HepG2 (cell line): ENCODE measurements at regions not wholly inside any gene's neighbourhood (a gene's known extent, or its start where the extent isn't known, plus 50 kb on each side); places are given as distances from the start of the nearest gene placed in this dataset.

Source experiments
- ATAC-seq: fragments of 200-7000 bp; cut with Tn5 transposase; 3 replicates; pipeline ENCODE4 v1.9.1; 2020; ENCODE audit warnings: mild to moderate bottlenecking, moderate library complexity
- BruUV-seq: library from RNA; stranded (reverse); fragments of 400-500 nt; replicated peaks from 2 replicates; lab custom pipeline; 2021; lab: Mats Ljungman, UMichigan
- CTCF ChIA-PET: fragments of 300-600 bp; formaldehyde crosslinking; extraction: SDS; loops from one replicate; lab custom pipeline; 2021; ENCODE audit warnings: low total read pairs, inconsistent platforms, low intra/inter-chr PET ratio; lab: Yijun Ruan, JAX
- POLR2A ChIA-PET: fragments of 350-600 bp; sonication (Branson Sonifier 250); formaldehyde crosslinking; loops from one replicate; lab custom pipeline; 2020; ENCODE audit warnings: antibody characterized with exemption, inconsistent platforms; lab: Yijun Ruan, JAX
- DNase-seq: peaks from one replicate; pipeline ENCODE4 v3.0.0-alpha.2; 2015; ENCODE audit warnings: low spot score
- FAIRE-seq: peaks from 3 replicates; lab custom pipeline; 2011; peaks lifted over from hg19 to GRCh38; lab: Jason Lieb, UNC
- H2AFZ ChIP-seq: one replicate; pipeline ENCODE4 v1.6.1; 2011; ENCODE audit warnings: low read length, inconsistent platforms
- H3K27ac ChIP-seq: fragments of 300-600 bp; 3 replicates; pipeline ENCODE4 v1.8.0; 2011; ENCODE audit warnings: mixed run types, mild to moderate bottlenecking, mixed read lengths, low read length, inconsistent platforms; ENCODE audit not compliant: insufficient read depth; ENCODE audit errors: extremely low read length
- H3K27me3 ChIP-seq, 2 experiments: fragments of 200-600 bp in 1 of 2; 2 replicates in 1 of 2; 3 replicates in 1 of 2; pipeline versions ENCODE4 v1.6.0 to v1.8.0; 2011; ENCODE audit warnings: low read length in 2 of 2, mild to moderate bottlenecking in 2 of 2, moderate library complexity in 2 of 2, inconsistent platforms in 1 of 2; ENCODE audit not compliant: insufficient read depth in 2 of 2, control insufficient read depth in 1 of 2
- H3K36me3 ChIP-seq, 2 experiments: fragments of 200-600 bp in 1 of 2; replicated peaks in 1 of 2; 2 replicates in 1 of 2; 3 replicates in 1 of 2; pipeline versions ENCODE4 v1.5.1 to v1.8.0; 2011; ENCODE audit warnings: low read length in 2 of 2, inconsistent platforms in 1 of 2; ENCODE audit not compliant: insufficient read depth in 2 of 2, control insufficient read depth in 1 of 2
- H3K4me1 ChIP-seq: 2 replicates; pipeline ENCODE4 v1.5.1; 2012; ENCODE audit warnings: low read length, inconsistent platforms; ENCODE audit not compliant: insufficient read depth
- H3K4me2 ChIP-seq: 2 replicates; pipeline ENCODE4 v1.6.0; 2011; ENCODE audit warnings: low read depth, low read length, inconsistent platforms
- H3K4me3 ChIP-seq, 3 experiments: fragments of 200-600 bp in 1 of 3; sonication (generic), shearing (Covaris generic) in 1 of 3; replicated peaks in 1 of 3; 2 replicates each; pipeline ENCODE4 v1.5.1; 2011 to 2016; ENCODE audit warnings: low read length in 3 of 3, inconsistent platforms in 2 of 3, low read depth in 2 of 3, mild to moderate bottlenecking in 2 of 3, control low read depth in 1 of 3, mixed read lengths in 1 of 3; ENCODE audit not compliant: insufficient read depth in 1 of 3
- H3K79me2 ChIP-seq: one replicate; pipeline ENCODE4 v1.6.1; 2011; ENCODE audit warnings: low read length, inconsistent platforms; ENCODE audit not compliant: insufficient read depth
- H3K9ac ChIP-seq: 2 replicates; pipeline ENCODE4 v1.6.0; 2011; ENCODE audit warnings: mild to moderate bottlenecking, low read depth, low read length, inconsistent platforms; ENCODE audit not compliant: insufficient read depth
- H3K9me3 ChIP-seq: 2 replicates; pipeline ENCODE4 v1.5.1; 2012; ENCODE audit warnings: mild to moderate bottlenecking, low read length
- H4K20me1 ChIP-seq: 2 replicates; pipeline ENCODE4 v1.6.0; 2011; ENCODE audit warnings: inconsistent platforms, mild to moderate bottlenecking, low read length, moderate library complexity; ENCODE audit not compliant: insufficient read depth
- BRCA1 ChIP-seq: sonication (generic); formaldehyde crosslinking; IDR thresholded peaks from 2 replicates; pipeline ENCODE4 v1.4.0; 2020; ENCODE audit warnings: missing genetic modification reagents
- CEBPB ChIP-seq: IDR thresholded peaks from 2 replicates; pipeline ENCODE4 v1.6.1; 2011; ENCODE audit warnings: low read depth, low read length, improper control_type of control experiment, borderline replicate concordance
- FOXK1 ChIP-seq: sonication (generic); formaldehyde crosslinking; IDR thresholded peaks from 2 replicates; pipeline ENCODE4 v1.4.0; 2020; ENCODE audit warnings: low read depth, missing genetic modification reagents, borderline replicate concordance
- HNRNPH1 ChIP-seq: fragments of 200-400 bp; formaldehyde crosslinking; optimal IDR thresholded peaks from 2 replicates; pipeline ENCODE3; 2017; ENCODE audit warnings: mild to moderate bottlenecking, low read depth, low read length
- KLF13 ChIP-seq: sonication (generic); formaldehyde crosslinking; IDR thresholded peaks from 2 replicates; pipeline ENCODE4 v1.4.0; 2020; ENCODE audit warnings: mild to moderate bottlenecking, missing genetic modification reagents
- KMT2B ChIP-seq: IDR thresholded peaks from 2 replicates; pipeline ENCODE4 v1.6.1; 2016; ENCODE audit warnings: missing genetic modification reagents, missing compliant biosample characterization
- RBAK ChIP-seq: sonication (generic); formaldehyde crosslinking; IDR thresholded peaks from 2 replicates; pipeline ENCODE4 v1.5.1; 2020; ENCODE audit warnings: mild to moderate bottlenecking, missing genetic modification reagents
- SATB2 ChIP-seq: sonication (generic); formaldehyde crosslinking; IDR thresholded peaks from 2 replicates; pipeline ENCODE4 v1.5.0; 2020; ENCODE audit warnings: missing genetic modification reagents
- ZNF746 ChIP-seq: sonication (generic); formaldehyde crosslinking; IDR thresholded peaks from 2 replicates; pipeline ENCODE4 v1.8.0; 2022; ENCODE audit warnings: mild to moderate bottlenecking, missing genetic modification reagents
- ZNF772 ChIP-seq: sonication (generic); formaldehyde crosslinking; IDR thresholded peaks from 2 replicates; pipeline ENCODE4 v1.5.0; 2020; ENCODE audit warnings: mild to moderate bottlenecking, missing genetic modification reagents
- WGBS: methylation state at CpG from one replicate; pipeline ENCODE4 v1.1.6; 2017; ENCODE audit warnings: low lambda C conversion rate; 5-methylcytosine and 5-hydroxymethylcytosine counted together
- in situ Hi-C: cut with HindIII; loops from 2 replicates; pipeline ENCODE4 v1.10.0; 2017; ENCODE audit warnings: low pct_unique_long_range_greater_than_20kb; ENCODE audit not compliant: extremely low pct_ligation_motif_present
- intact Hi-C: fragments of 100-400 bp; cut with micrococcal nuclease; formaldehyde crosslinking; loops from one replicate; pipeline ENCODE4 v1.10.0; 2022; ENCODE audit not compliant: unreplicated experiment
- TF ChIP-seq, protein P1 (sequence below), 2 experiments: fragments of 450-650 bp in 1 of 2; sonication (generic) in 1 of 2; formaldehyde crosslinking in 1 of 2; IDR thresholded peaks; 2 replicates each; pipeline versions ENCODE4 v1.6.1 to v1.8.0; 2016 to 2022; ENCODE audit warnings: antibody characterized with exemption in 1 of 2, mild to moderate bottlenecking in 1 of 2, missing genetic modification reagents in 1 of 2

DNA sequence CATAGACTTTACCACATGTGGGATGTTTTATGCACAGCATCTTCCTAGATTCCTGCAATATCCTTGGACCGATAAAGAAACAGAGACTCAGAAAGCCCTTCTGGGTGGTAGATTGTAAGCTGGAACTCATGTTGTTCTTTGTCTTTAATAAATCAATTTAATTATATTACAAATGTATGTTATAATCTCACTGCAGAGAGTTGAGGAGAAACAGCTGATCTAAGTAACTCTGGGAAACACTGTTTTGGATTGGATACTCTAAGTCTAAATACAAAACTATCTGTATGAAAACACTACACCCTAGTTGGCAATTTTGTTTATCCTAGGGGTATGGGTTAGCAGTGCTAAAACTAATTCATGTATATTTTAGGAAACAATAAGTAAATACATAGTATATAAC is 1015.2 kb downstream of the XPNPEP1 start:
- ChIA-PET POLR2A (no interaction called here), CTCF (no interaction called here)
- H3K79me2 ChIP-seq = no peaks in the 10 kb centered on the region
- TF ChIP-seq BRCA1 (CRISPR knock-in tag) (no peak), HNRNPH1 (no peak), CEBPB (no peak), FOXK1 (CRISPR knock-in tag) (no peak), SATB2 (CRISPR knock-in tag) (no peak), ZNF772 (CRISPR knock-in tag) (no peak)
- no TSS peak for BruUV-seq
- intact Hi-C loops (no loop called here), in situ Hi-C loops (no loop called here)
- H4K20me1 ChIP-seq = no peaks in the 10 kb centered on the region
- no peak overlapping the region for H3K4me2 ChIP-seq
- DNase-seq (no peak), FAIRE-seq (no peak), ATAC-seq (no peak)
- H3K4me1 ChIP-seq = no peaks in the 10 kb centered on the region
- no peak overlapping the region for H3K27ac ChIP-seq
- H3K27me3 ChIP-seq = no peaks in the 10 kb centered on the region
- H3K9ac ChIP-seq = no peak overlapping the region
- 29% methylated on average over 1 of the region's 1 CpG for WGBS
- no peaks in the 10 kb centered on the region for H3K9me3 ChIP-seq
- H3K4me3 ChIP-seq = no peak overlapping the region
- no peaks in the 10 kb centered on the region for H3K36me3 ChIP-seq
- no peak overlapping the region for H2AFZ ChIP-seq

DNA sequence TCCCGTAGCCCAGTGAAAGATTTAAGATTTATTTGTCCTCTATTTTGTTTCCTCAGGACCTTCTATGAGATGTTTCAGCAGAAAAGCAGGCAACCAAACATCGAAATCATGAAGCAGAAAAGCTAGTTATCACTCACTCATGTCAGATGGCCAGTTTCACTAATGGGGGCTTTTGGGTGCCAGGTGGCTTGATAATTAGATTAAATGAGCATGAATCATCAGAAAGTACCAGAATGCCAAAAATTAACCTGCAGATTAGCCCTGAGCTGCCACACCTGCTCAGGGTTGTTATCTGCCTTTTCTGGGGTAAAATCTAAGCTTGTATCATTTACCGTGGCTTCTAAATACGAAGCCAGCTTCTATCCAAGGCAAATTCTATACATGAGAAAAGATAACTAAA is 1017.5 kb downstream of the XPNPEP1 start:
- H4K20me1 ChIP-seq = no peaks in the 10 kb centered on the region
- intact Hi-C loops = no loop called here
- H3K9ac ChIP-seq = no peak overlapping the region
- ATAC-seq (no peak), FAIRE-seq (no peak), DNase-seq (no peak)
- H3K4me1 ChIP-seq = no peaks in the 10 kb centered on the region
- peaks cover 5% of the 10 kb centered on the region; the same call in 1 of the 2 replicates for H3K9me3 ChIP-seq
- no peaks in the 10 kb centered on the region for H3K27me3 ChIP-seq
- no peaks in the 10 kb centered on the region for H3K36me3 ChIP-seq
- POLR2A ChIA-PET = no interaction called here
- H2AFZ ChIP-seq = no peak overlapping the region
- WGBS = 0% methylated on average over 4 of the region's 4 CpGs
- in situ Hi-C loops = no loop called here
- H3K4me2 ChIP-seq = no peak overlapping the region
- H3K27ac ChIP-seq = no peak overlapping the region
- CTCF ChIA-PET = no interaction called here
- no peak overlapping the region for H3K4me3 ChIP-seq
- BruUV-seq = no TSS peak
- no peaks in the 10 kb centered on the region for H3K79me2 ChIP-seq
- no peak for TF ChIP-seq RBAK (CRISPR knock-in tag)
- no peak for TF ChIP-seq KLF13 (CRISPR knock-in tag)
- no peak for TF ChIP-seq ZNF746 (CRISPR knock-in tag)
- TF ChIP-seq KMT2B (CRISPR knock-in tag) = no peak
- TF ChIP-seq, protein P1, sequence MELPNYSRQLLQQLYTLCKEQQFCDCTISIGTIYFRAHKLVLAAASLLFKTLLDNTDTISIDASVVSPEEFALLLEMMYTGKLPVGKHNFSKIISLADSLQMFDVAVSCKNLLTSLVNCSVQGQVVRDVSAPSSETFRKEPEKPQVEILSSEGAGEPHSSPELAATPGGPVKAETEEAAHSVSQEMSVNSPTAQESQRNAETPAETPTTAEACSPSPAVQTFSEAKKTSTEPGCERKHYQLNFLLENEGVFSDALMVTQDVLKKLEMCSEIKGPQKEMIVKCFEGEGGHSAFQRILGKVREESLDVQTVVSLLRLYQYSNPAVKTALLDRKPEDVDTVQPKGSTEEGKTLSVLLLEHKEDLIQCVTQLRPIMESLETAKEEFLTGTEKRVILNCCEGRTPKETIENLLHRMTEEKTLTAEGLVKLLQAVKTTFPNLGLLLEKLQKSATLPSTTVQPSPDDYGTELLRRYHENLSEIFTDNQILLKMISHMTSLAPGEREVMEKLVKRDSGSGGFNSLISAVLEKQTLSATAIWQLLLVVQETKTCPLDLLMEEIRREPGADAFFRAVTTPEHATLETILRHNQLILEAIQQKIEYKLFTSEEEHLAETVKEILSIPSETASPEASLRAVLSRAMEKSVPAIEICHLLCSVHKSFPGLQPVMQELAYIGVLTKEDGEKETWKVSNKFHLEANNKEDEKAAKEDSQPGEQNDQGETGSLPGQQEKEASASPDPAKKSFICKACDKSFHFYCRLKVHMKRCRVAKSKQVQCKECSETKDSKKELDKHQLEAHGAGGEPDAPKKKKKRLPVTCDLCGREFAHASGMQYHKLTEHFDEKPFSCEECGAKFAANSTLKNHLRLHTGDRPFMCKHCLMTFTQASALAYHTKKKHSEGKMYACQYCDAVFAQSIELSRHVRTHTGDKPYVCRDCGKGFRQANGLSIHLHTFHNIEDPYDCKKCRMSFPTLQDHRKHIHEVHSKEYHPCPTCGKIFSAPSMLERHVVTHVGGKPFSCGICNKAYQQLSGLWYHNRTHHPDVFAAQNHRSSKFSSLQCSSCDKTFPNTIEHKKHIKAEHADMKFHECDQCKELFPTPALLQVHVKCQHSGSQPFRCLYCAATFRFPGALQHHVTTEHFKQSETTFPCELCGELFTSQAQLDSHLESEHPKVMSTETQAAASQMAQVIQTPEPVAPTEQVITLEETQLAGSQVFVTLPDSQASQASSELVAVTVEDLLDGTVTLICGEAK (IDR thresholded peaks at IDR 0.05) = no peak
- TF ChIP-seq, protein P1 (CRISPR knock-in tag; IDR thresholded peaks at IDR 0.05) = no peak
